Neural cell (in vitro differentiated cells): ENCODE measurements at regions not wholly inside any gene's neighbourhood (a gene's known extent, or its start where the extent isn't known, plus 50 kb on each side); places are given as distances from the start of the nearest gene placed in this dataset.

ENCODE experiments used
- H2AFZ ChIP-seq: fragments of 200-600, 300-800 bp; sonication (generic), shearing (Covaris generic); 2 replicates; pipeline ENCODE4 v1.6.0; 2014; ENCODE audit warnings: low read depth, mild to moderate bottlenecking, antibody characterized with exemption, low read length, moderate library complexity
- H3F3A ChIP-seq: fragments of 200-600 bp; shearing (Covaris generic); 2 replicates; pipeline ENCODE4 v1.6.1; 2016; ENCODE audit warnings: mild to moderate bottlenecking, moderate library complexity, mixed read lengths, antibody characterized with exemption, low read length; ENCODE audit not compliant: insufficient read depth, poor library complexity, severe bottlenecking
- H3K27ac ChIP-seq: fragments of 200-600, 300-800 bp; sonication (generic), shearing (Covaris generic); 2 replicates; pipeline ENCODE4 v1.5.1; 2014; ENCODE audit warnings: mild to moderate bottlenecking, low read length, moderate library complexity
- H3K27me3 ChIP-seq: fragments of 300-800, 200-600 bp; sonication (generic), shearing (Covaris generic); 2 replicates; pipeline ENCODE4 v1.6.0; 2014; ENCODE audit warnings: mild to moderate bottlenecking, low read depth, low read length, moderate library complexity; ENCODE audit not compliant: insufficient read depth
- H3K36me3 ChIP-seq: fragments of 300-800, 200-600 bp; sonication (generic), shearing (Covaris generic); 2 replicates; pipeline ENCODE4 v1.5.1; 2014; ENCODE audit warnings: mild to moderate bottlenecking, antibody characterized with exemption, low read length, moderate library complexity; ENCODE audit not compliant: insufficient read depth
- H3K4me2 ChIP-seq: fragments of 300-800, 200-600 bp; sonication (generic), shearing (Covaris generic); 2 replicates; pipeline ENCODE4 v1.6.0; 2014; ENCODE audit warnings: mild to moderate bottlenecking, low read length
- H3K4me3 ChIP-seq: fragments of 300-800, 200-600 bp; sonication (generic), shearing (Covaris generic); 2 replicates; pipeline ENCODE4 v1.5.1; 2014; ENCODE audit warnings: mild to moderate bottlenecking, low read length, moderate library complexity
- H3K79me2 ChIP-seq: fragments of 200-600 bp; shearing (Covaris generic); replicated peaks from 2 replicates; pipeline ENCODE4 v1.6.0; 2014; ENCODE audit warnings: mild to moderate bottlenecking, low read length, moderate library complexity; ENCODE audit not compliant: insufficient read depth
- H3K9ac ChIP-seq: fragments of 300-800, 200-600 bp; sonication (generic), shearing (Covaris generic); 2 replicates; pipeline ENCODE4 v1.6.1; 2016; ENCODE audit warnings: mild to moderate bottlenecking, low read length, mixed read lengths
- H3K9me2 ChIP-seq: fragments of 200-600 bp; shearing (Covaris generic); 2 replicates; pipeline ENCODE4 v1.6.1; 2016; ENCODE audit warnings: mild to moderate bottlenecking, low read length, mixed read lengths; ENCODE audit not compliant: insufficient read depth
- H3K9me3 ChIP-seq: fragments of 200-600, 300-800 bp; sonication (generic), shearing (Covaris generic); 2 replicates; pipeline ENCODE4 v1.6.1; 2016; ENCODE audit warnings: mild to moderate bottlenecking, mixed run types, low read length, moderate library complexity, mixed read lengths
- H4K20me1 ChIP-seq: fragments of 200-600 bp; shearing (Covaris generic); 2 replicates; pipeline ENCODE4 v1.6.1; 2016; ENCODE audit warnings: mild to moderate bottlenecking, mixed run types; ENCODE audit not compliant: insufficient read depth
- CTCF ChIP-seq: fragments of 450-650 bp; IDR thresholded peaks from 2 replicates; pipeline ENCODE4 v1.5.1; 2014; ENCODE audit warnings: antibody characterized with exemption, mild to moderate bottlenecking, moderate library complexity; ENCODE audit not compliant: poor library complexity, severe bottlenecking
- EP300 ChIP-seq: fragments of 450-650 bp; conservative IDR thresholded peaks from 2 replicates; pipeline ENCODE4 v1.6.1; 2014; ENCODE audit warnings: antibody characterized with exemption, mild to moderate bottlenecking, moderate library complexity; ENCODE audit not compliant: poor library complexity, severe bottlenecking
- EZH2 ChIP-seq: fragments of 200-600, 300-800 bp; shearing (Covaris generic), sonication (generic); IDR thresholded peaks from 2 replicates; pipeline ENCODE4 v1.6.1; 2014; ENCODE audit warnings: antibody characterized with exemption, low read length, borderline replicate concordance, mild to moderate bottlenecking; ENCODE audit not compliant: insufficient read depth, poor library complexity, severe bottlenecking
- MXI1 ChIP-seq: fragments of 450-650 bp; conservative IDR thresholded peaks from 2 replicates; pipeline ENCODE4 v1.6.1; 2014; ENCODE audit warnings: antibody characterized with exemption, mild to moderate bottlenecking; ENCODE audit not compliant: poor library complexity, severe bottlenecking
- POLR2AphosphoS5 ChIP-seq: IDR thresholded peaks from 2 replicates; pipeline ENCODE4 v1.6.1; 2012
- RAD21 ChIP-seq: fragments of 450-650 bp; conservative IDR thresholded peaks from 2 replicates; pipeline ENCODE4 v1.6.1; 2014; ENCODE audit warnings: antibody characterized with exemption, mild to moderate bottlenecking, moderate library complexity
- SMC3 ChIP-seq: fragments of 450-650 bp; conservative IDR thresholded peaks from 2 replicates; pipeline ENCODE4 v1.6.1; 2014; ENCODE audit warnings: antibody characterized with exemption, mild to moderate bottlenecking, moderate library complexity; ENCODE audit not compliant: poor library complexity
- TAF1 ChIP-seq: IDR thresholded peaks from 2 replicates; pipeline ENCODE4 v1.6.1; 2012; ENCODE audit warnings: low read depth
- TF ChIP-seq, protein P1 (sequence below): IDR thresholded peaks from 2 replicates; pipeline ENCODE4 v1.6.1; 2012; ENCODE audit warnings: borderline replicate concordance

- Histone ChIP-seq H2AFZ (no peak overlapping the region), H3K9me3 (no peaks in the 10 kb centered on the region), H3K4me3 (no peak overlapping the region), H4K20me1 (no peaks in the 10 kb centered on the region), H3K36me3 (no peaks in the 10 kb centered on the region), H3K9ac (no peak overlapping the region), H3K27ac (no peak overlapping the region), H3K79me2 (no peaks in the 10 kb centered on the region), H3F3A (no peaks in the 10 kb centered on the region), H3K9me2 (no peaks in the 10 kb centered on the region), H3K27me3 (no peaks in the 10 kb centered on the region), H3K4me2 (no peak overlapping the region)
- TF ChIP-seq RAD21 (no peak), TAF1 (no peak), CTCF (no peak), POLR2AphosphoS5 (no peak), EZH2 (no peak), EP300 (no peak), MXI1 (no peak), SMC3 (no peak)
- TF ChIP-seq, protein P1, sequence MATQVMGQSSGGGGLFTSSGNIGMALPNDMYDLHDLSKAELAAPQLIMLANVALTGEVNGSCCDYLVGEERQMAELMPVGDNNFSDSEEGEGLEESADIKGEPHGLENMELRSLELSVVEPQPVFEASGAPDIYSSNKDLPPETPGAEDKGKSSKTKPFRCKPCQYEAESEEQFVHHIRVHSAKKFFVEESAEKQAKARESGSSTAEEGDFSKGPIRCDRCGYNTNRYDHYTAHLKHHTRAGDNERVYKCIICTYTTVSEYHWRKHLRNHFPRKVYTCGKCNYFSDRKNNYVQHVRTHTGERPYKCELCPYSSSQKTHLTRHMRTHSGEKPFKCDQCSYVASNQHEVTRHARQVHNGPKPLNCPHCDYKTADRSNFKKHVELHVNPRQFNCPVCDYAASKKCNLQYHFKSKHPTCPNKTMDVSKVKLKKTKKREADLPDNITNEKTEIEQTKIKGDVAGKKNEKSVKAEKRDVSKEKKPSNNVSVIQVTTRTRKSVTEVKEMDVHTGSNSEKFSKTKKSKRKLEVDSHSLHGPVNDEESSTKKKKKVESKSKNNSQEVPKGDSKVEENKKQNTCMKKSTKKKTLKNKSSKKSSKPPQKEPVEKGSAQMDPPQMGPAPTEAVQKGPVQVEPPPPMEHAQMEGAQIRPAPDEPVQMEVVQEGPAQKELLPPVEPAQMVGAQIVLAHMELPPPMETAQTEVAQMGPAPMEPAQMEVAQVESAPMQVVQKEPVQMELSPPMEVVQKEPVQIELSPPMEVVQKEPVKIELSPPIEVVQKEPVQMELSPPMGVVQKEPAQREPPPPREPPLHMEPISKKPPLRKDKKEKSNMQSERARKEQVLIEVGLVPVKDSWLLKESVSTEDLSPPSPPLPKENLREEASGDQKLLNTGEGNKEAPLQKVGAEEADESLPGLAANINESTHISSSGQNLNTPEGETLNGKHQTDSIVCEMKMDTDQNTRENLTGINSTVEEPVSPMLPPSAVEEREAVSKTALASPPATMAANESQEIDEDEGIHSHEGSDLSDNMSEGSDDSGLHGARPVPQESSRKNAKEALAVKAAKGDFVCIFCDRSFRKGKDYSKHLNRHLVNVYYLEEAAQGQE = no peak
Observed at GRCh38 chr9:27714388-27714787, 141.1 kb upstream of the C9orf72 start.

DNA sequence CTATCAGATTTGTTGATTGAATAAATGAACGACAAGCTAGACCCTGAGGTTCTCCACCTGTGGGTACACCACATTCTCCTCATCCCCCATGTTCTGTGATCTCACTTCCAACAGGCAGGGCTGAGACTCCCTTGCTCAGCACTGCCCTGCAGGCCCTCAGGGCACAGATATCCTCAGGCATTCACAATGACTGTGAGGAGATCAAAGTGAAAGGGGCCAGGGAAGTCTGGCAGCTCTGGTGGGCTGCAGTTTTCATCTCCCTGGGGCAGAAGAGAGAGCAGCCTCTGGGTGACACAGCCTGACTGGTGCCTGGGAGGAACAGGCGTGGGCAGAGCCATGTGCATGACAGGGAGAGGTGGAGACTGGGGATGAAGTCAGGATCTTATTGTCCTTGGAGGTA, 142.4 kb upstream of the C9orf72 start:
- Histone ChIP-seq H3K4me2 (no peak overlapping the region), H3K27ac (no peak overlapping the region), H3K27me3 (no peaks in the 10 kb centered on the region), H3K79me2 (no peaks in the 10 kb centered on the region), H3F3A (no peaks in the 10 kb centered on the region), H3K9me2 (no peaks in the 10 kb centered on the region), H3K9ac (no peak overlapping the region), H3K36me3 (no peaks in the 10 kb centered on the region), H3K4me3 (no peak overlapping the region), H3K9me3 (no peaks in the 10 kb centered on the region), H4K20me1 (no peaks in the 10 kb centered on the region), H2AFZ (no peak overlapping the region)
- TF ChIP-seq, protein P1 = no peak
- TF ChIP-seq EZH2 = no peak
- TF ChIP-seq TAF1 = no peak
- no peak for TF ChIP-seq RAD21
- TF ChIP-seq EP300 = no peak
